ENCODE measurements at regions not wholly inside any gene's neighbourhood (a gene's known extent, or its start where the extent isn't known, plus 50 kb on each side); places are given as distances from the start of the nearest gene placed in this dataset.

DNA sequence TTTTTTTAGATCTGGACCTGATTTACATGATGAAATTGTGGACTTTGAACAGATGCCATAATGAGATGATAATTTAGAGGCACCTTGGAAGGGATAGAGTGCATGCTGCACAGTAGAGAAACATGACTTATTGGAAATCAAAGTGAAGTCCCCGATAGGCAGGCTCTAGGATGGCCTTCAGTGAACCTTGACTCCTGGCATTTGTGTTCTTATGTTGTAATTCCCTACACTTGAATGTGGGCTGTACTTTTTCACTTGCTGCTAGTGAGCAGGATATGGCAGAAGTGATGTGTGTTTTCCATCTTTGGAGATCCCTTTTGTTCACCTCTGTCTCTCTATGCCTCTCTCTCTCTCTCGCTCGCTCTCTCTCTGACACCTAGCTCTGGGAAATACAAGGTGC is 1614.6 kb downstream of the PCDH9 start:
- TF ChIP-seq, protein P1, sequence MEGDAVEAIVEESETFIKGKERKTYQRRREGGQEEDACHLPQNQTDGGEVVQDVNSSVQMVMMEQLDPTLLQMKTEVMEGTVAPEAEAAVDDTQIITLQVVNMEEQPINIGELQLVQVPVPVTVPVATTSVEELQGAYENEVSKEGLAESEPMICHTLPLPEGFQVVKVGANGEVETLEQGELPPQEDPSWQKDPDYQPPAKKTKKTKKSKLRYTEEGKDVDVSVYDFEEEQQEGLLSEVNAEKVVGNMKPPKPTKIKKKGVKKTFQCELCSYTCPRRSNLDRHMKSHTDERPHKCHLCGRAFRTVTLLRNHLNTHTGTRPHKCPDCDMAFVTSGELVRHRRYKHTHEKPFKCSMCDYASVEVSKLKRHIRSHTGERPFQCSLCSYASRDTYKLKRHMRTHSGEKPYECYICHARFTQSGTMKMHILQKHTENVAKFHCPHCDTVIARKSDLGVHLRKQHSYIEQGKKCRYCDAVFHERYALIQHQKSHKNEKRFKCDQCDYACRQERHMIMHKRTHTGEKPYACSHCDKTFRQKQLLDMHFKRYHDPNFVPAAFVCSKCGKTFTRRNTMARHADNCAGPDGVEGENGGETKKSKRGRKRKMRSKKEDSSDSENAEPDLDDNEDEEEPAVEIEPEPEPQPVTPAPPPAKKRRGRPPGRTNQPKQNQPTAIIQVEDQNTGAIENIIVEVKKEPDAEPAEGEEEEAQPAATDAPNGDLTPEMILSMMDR (IDR thresholded peaks at IDR 0.05; ENCODE audit: extremely low read depth in 1 of 2, insufficient read depth in 1 of 2, low read depth in 1 of 2, low read length in 2 of 2), result no peak
- TF ChIP-seq POLR2AphosphoS5 (IDR thresholded peaks at IDR 0.05; ENCODE audit: insufficient read depth, low read depth, low read length), result no peak

All from endothelial cell of umbilical vein (primary cell).